ENCODE measurements at regions not wholly inside any gene's neighbourhood (a gene's known extent, or its start where the extent isn't known, plus 50 kb on each side); places are given as distances from the start of the nearest gene placed in this dataset.

DNA sequence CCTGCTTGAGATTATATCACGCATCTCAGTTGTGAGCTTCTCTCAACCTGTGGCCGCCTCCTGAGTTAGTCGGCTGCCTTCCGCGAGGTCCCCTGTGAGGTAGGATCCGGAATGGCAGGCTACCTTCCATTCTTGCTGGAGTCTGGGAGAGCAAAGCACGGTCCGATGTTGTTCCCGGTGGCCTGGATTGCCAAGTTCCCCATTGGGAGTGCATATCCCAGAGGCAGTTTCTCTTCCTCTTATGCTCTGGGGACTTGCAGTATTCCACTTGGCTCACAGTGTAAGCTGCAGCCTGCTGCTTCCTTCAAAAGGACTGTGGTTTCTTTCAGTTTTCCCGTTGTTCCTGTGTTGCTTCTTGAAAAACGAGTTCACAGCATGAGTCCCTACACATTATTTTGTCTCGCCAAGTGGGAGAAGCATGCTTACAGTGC is 225.4 kb upstream of the ZWINT start:
- TF ChIP-seq, protein P1, sequence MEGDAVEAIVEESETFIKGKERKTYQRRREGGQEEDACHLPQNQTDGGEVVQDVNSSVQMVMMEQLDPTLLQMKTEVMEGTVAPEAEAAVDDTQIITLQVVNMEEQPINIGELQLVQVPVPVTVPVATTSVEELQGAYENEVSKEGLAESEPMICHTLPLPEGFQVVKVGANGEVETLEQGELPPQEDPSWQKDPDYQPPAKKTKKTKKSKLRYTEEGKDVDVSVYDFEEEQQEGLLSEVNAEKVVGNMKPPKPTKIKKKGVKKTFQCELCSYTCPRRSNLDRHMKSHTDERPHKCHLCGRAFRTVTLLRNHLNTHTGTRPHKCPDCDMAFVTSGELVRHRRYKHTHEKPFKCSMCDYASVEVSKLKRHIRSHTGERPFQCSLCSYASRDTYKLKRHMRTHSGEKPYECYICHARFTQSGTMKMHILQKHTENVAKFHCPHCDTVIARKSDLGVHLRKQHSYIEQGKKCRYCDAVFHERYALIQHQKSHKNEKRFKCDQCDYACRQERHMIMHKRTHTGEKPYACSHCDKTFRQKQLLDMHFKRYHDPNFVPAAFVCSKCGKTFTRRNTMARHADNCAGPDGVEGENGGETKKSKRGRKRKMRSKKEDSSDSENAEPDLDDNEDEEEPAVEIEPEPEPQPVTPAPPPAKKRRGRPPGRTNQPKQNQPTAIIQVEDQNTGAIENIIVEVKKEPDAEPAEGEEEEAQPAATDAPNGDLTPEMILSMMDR (IDR thresholded peaks at IDR 0.05) = no peak
- no peak for TF ChIP-seq EZH2 (IDR thresholded peaks at IDR 0.05; ENCODE audit: borderline replicate concordance, insufficient read depth, low read depth, low read length, poor library complexity, severe bottlenecking)
